PC-9 (cell line): ENCODE measurements at regions not wholly inside any gene's neighbourhood (a gene's known extent, or its start where the extent isn't known, plus 50 kb on each side); places are given as distances from the start of the nearest gene placed in this dataset.

Experiments used
- BruUV-seq: library from RNA; stranded (reverse); fragments of 400-500 nt; replicated peaks from 2 replicates; lab custom pipeline; 2021; lab: Mats Ljungman, UMichigan
- CTCF ChIA-PET: fragments of 300-600 bp; sonication (Branson Sonifier 250); formaldehyde crosslinking; loops from one replicate; lab custom pipeline; 2022; ENCODE audit warnings: antibody characterized with exemption; lab: Charles Lee
- POLR2A ChIA-PET: fragments of 300-600 bp; sonication (Branson Sonifier 250); formaldehyde crosslinking; loops from one replicate; lab custom pipeline; 2022; ENCODE audit warnings: antibody characterized with exemption; ENCODE audit not compliant: unreplicated experiment; lab: Charles Lee
- DNase-seq, 2 experiments: peaks; one replicate each; pipeline versions ENCODE4 v3.0.0 to v3.0.0-alpha.2; 2015 to 2022; ENCODE audit warnings: mixed read lengths in 1 of 2
- H2AFZ ChIP-seq: fragments of 200-600 bp; sonication (generic); 2 replicates; pipeline ENCODE4 v1.8.1; 2017; ENCODE audit warnings: antibody characterized with exemption
- H3F3A ChIP-seq: fragments of 200-600 bp; sonication (generic); 2 replicates; pipeline ENCODE4 v1.8.1; 2017; ENCODE audit warnings: antibody characterized with exemption, mild to moderate bottlenecking, low read depth; ENCODE audit not compliant: insufficient read depth
- H3K27ac ChIP-seq: fragments of 200-600 bp; sonication (generic); 2 replicates; pipeline ENCODE4 v1.6.1; 2016; ENCODE audit warnings: mixed run types
- H3K27me3 ChIP-seq: fragments of 200-600 bp; sonication (generic); 2 replicates; pipeline ENCODE4 v1.6.1; 2016; ENCODE audit warnings: low read depth, mixed run types; ENCODE audit not compliant: insufficient read depth
- H3K36me3 ChIP-seq: fragments of 200-600 bp; sonication (generic); 2 replicates; pipeline ENCODE4 v1.6.1; 2016; ENCODE audit warnings: low read depth, mixed run types
- H3K4me1 ChIP-seq: fragments of 200-600 bp; sonication (generic); replicated peaks from 2 replicates; pipeline ENCODE4 v1.6.1; 2016; ENCODE audit warnings: mixed run types; ENCODE audit not compliant: insufficient read depth
- H3K4me2 ChIP-seq: fragments of 200-600 bp; sonication (generic); 2 replicates; pipeline ENCODE4 v1.6.1; 2017; ENCODE audit warnings: mixed run types
- H3K4me3 ChIP-seq: fragments of 200-600 bp; sonication (generic); 2 replicates; pipeline ENCODE4 v1.6.1; 2016; ENCODE audit warnings: mixed run types
- H3K79me2 ChIP-seq: fragments of 200-600 bp; sonication (generic); 2 replicates; pipeline ENCODE4 v1.6.1; 2017; ENCODE audit warnings: low read depth, mixed run types
- H3K9me2 ChIP-seq: fragments of 200-600 bp; sonication (generic); 2 replicates; pipeline ENCODE4 v1.8.1; 2017; ENCODE audit warnings: mild to moderate bottlenecking; ENCODE audit not compliant: insufficient read depth
- H3K9me3 ChIP-seq: fragments of 200-600 bp; sonication (generic); 2 replicates; pipeline ENCODE4 v1.8.1; 2016; ENCODE audit warnings: low read depth; ENCODE audit not compliant: insufficient read depth
- H4K20me1 ChIP-seq: fragments of 200-600 bp; sonication (generic); 2 replicates; pipeline ENCODE4 v1.8.1; 2017; ENCODE audit not compliant: insufficient read depth
- CTCF ChIP-seq: fragments of 200-600 bp; sonication (generic); conservative IDR thresholded peaks from 2 replicates; pipeline ENCODE4 v1.6.1; 2017; ENCODE audit warnings: mixed run types, antibody characterized with exemption, mild to moderate bottlenecking, moderate library complexity
- EZH2 ChIP-seq: fragments of 200-600 bp; sonication (generic); IDR thresholded peaks from 2 replicates; pipeline ENCODE4 v1.8.0; 2017; ENCODE audit warnings: antibody characterized with exemption, low read depth
- intact Hi-C: fragments of 100-400 bp; cut with micrococcal nuclease; formaldehyde crosslinking; loops from one replicate; pipeline ENCODE4 v1.10.0; 2022; ENCODE audit not compliant: unreplicated experiment

GRCh38 chr11:116355104-116355503 lies 417.7 kb downstream of the BUD13 start:
- ChIA-PET CTCF (no interaction called here), POLR2A (no interaction called here)
- H3F3A ChIP-seq, result no peaks in the 10 kb centered on the region
- H2AFZ ChIP-seq, result no peak overlapping the region
- no peaks in the 10 kb centered on the region for H3K9me3 ChIP-seq
- intact Hi-C loops, result no loop called here
- H3K79me2 ChIP-seq, result no peaks in the 10 kb centered on the region
- no peaks in the 10 kb centered on the region for H3K4me1 ChIP-seq
- H3K27me3 ChIP-seq, result peaks cover 47% of the 10 kb centered on the region
- TF ChIP-seq CTCF, result no peak
- no peak overlapping the region for H3K4me2 ChIP-seq
- no peak overlapping the region for H3K4me3 ChIP-seq
- no TSS peak for BruUV-seq
- no peaks in the 10 kb centered on the region for H4K20me1 ChIP-seq
- H3K9me2 ChIP-seq, result no peaks in the 10 kb centered on the region
- no peaks in the 10 kb centered on the region for H3K36me3 ChIP-seq
- no peak overlapping the region for H3K27ac ChIP-seq
- no peak for DNase-seq

GRCh38 chr11:116353589-116353988 lies 419.2 kb downstream of the BUD13 start:
- H3F3A ChIP-seq, result no peaks in the 10 kb centered on the region
- H3K27me3 ChIP-seq, result peaks cover 36% of the 10 kb centered on the region
- CTCF ChIA-PET, result no interaction called here
- no peaks in the 10 kb centered on the region for H3K9me2 ChIP-seq
- POLR2A ChIA-PET, result no interaction called here
- H3K4me3 ChIP-seq, result no peak overlapping the region
- no peaks in the 10 kb centered on the region for H3K4me1 ChIP-seq
- no peaks in the 10 kb centered on the region for H3K79me2 ChIP-seq
- TF ChIP-seq EZH2 (no peak), CTCF (no peak)
- H3K4me2 ChIP-seq, result no peak overlapping the region
- H3K9me3 ChIP-seq, result no peaks in the 10 kb centered on the region
- no TSS peak for BruUV-seq
- H4K20me1 ChIP-seq, result no peaks in the 10 kb centered on the region
- no peak overlapping the region for H3K27ac ChIP-seq
- no peak for DNase-seq
- H3K36me3 ChIP-seq, result no peaks in the 10 kb centered on the region
- H2AFZ ChIP-seq, result no peak overlapping the region
- intact Hi-C loops, result no loop called here

GRCh38 chr11:116352881-116353280 lies 419.9 kb downstream of the BUD13 start:
- Histone ChIP-seq H3K79me2 (no peaks in the 10 kb centered on the region), H3K27ac (no peak overlapping the region), H3K27me3 (peaks cover 29% of the 10 kb centered on the region), H4K20me1 (no peaks in the 10 kb centered on the region), H3K4me2 (no peak overlapping the region), H3K9me3 (no peaks in the 10 kb centered on the region), H3K36me3 (no peaks in the 10 kb centered on the region), H3F3A (no peaks in the 10 kb centered on the region), H2AFZ (no peak overlapping the region), H3K4me1 (no peaks in the 10 kb centered on the region), H3K9me2 (no peaks in the 10 kb centered on the region), H3K4me3 (no peak overlapping the region)
- DNase-seq, result no peak
- no peak for TF ChIP-seq CTCF
- no peak for TF ChIP-seq EZH2
- no TSS peak for BruUV-seq
- ChIA-PET POLR2A (no interaction called here), CTCF (no interaction called here)
- intact Hi-C loops, result no loop called here
